CD14-positive monocyte (primary cell): ENCODE measurements at regions not wholly inside any gene's neighbourhood (a gene's known extent, or its start where the extent isn't known, plus 50 kb on each side); places are given as distances from the start of the nearest gene placed in this dataset.

ENCODE experiments used
- DNase-seq, 3 donors: peaks; one replicate each; pipeline ENCODE4 v3.0.0-alpha.2; 2011 to 2022
- H2AFZ ChIP-seq: 2 replicates; pipeline ENCODE4 v1.6.0; 2012; ENCODE audit warnings: mild to moderate bottlenecking, low read depth, low read length, inconsistent platforms; ENCODE audit not compliant: insufficient read depth, poor library complexity, severe bottlenecking
- H3K27ac ChIP-seq, 2 donors: 1 replicate in 1 of 2; 2 replicates in 1 of 2; pipeline ENCODE4 v1.5.1; 2012 to 2013; ENCODE audit warnings: low read length in 2 of 2, control low read depth in 1 of 2, inconsistent platforms in 1 of 2, low read depth in 1 of 2, mild to moderate bottlenecking in 1 of 2
- H3K27me3 ChIP-seq, 2 donors: one replicate each; pipeline versions ENCODE4 v1.6.0 to v1.6.1; 2011 to 2013; ENCODE audit warnings: low read length in 2 of 2; ENCODE audit not compliant: control insufficient read depth in 2 of 2, insufficient read depth in 2 of 2
- H3K36me3 ChIP-seq, 2 donors: replicated peaks in 1 of 2; 1 replicate in 1 of 2; 2 replicates in 1 of 2; pipeline versions ENCODE4 v1.5.1 to v1.6.1; 2012 to 2013; ENCODE audit warnings: low read length in 2 of 2, control low read depth in 1 of 2, inconsistent platforms in 1 of 2, mild to moderate bottlenecking in 1 of 2; ENCODE audit not compliant: insufficient read depth in 2 of 2, control insufficient read depth in 1 of 2
- H3K4me1 ChIP-seq, 2 donors: 1 replicate in 1 of 2; 2 replicates in 1 of 2; pipeline versions ENCODE4 v1.5.1 to v1.6.1; 2012 to 2013; ENCODE audit warnings: low read length in 2 of 2, control low read depth in 1 of 2, inconsistent platforms in 1 of 2, mild to moderate bottlenecking in 1 of 2, moderate library complexity in 1 of 2; ENCODE audit not compliant: insufficient read depth in 2 of 2, control insufficient read depth in 1 of 2
- H3K4me2 ChIP-seq: replicated peaks from 2 replicates; pipeline ENCODE3; 2012; ENCODE audit warnings: low read length, moderate library complexity, mild to moderate bottlenecking; ENCODE audit not compliant: poor library complexity, severe bottlenecking; ENCODE audit errors: extremely low read depth
- H3K4me3 ChIP-seq, 3 experiments: fragments of 200-600 bp in 1 of 3; sonication (generic) in 1 of 3; replicated peaks in 1 of 3; 1 replicate in 2 of 3; 2 replicates in 1 of 3; pipeline ENCODE4 v1.5.1; 2011 to 2013; ENCODE audit warnings: low read length in 3 of 3, mild to moderate bottlenecking in 3 of 3, control low read depth in 2 of 3, low read depth in 2 of 3, inconsistent platforms in 1 of 3, moderate library complexity in 1 of 3
- H3K79me2 ChIP-seq: 2 replicates; pipeline ENCODE4 v1.6.0; 2012; ENCODE audit warnings: mild to moderate bottlenecking, control low read depth, inconsistent platforms, low read length, moderate library complexity; ENCODE audit not compliant: insufficient read depth
- H3K9ac ChIP-seq: 2 replicates; pipeline ENCODE4 v1.6.0; 2017; ENCODE audit warnings: low read length, mild to moderate bottlenecking; ENCODE audit not compliant: insufficient read depth, poor library complexity, severe bottlenecking
- H3K9me3 ChIP-seq, 2 donors: replicated peaks in 1 of 2; 1 replicate in 1 of 2; 2 replicates in 1 of 2; pipeline versions ENCODE4 v1.5.1 to v1.6.1; 2012 to 2013; ENCODE audit warnings: low read length in 2 of 2, control low read depth in 1 of 2; ENCODE audit not compliant: control insufficient read depth in 1 of 2, insufficient read depth in 1 of 2
- H4K20me1 ChIP-seq: 2 replicates; pipeline ENCODE4 v1.6.0; 2012; ENCODE audit warnings: mild to moderate bottlenecking, low read length, control low read depth, moderate library complexity; ENCODE audit not compliant: insufficient read depth
- H3K27ac Mint-ChIP-seq, 7 donors: one replicate each; pipeline ENCODE4 v1.8.0; 2020; ENCODE audit warnings: mild to moderate bottlenecking in 7 of 7, mixed read lengths in 7 of 7, moderate library complexity in 6 of 7, inconsistent platforms in 2 of 7
- H3K27me3 Mint-ChIP-seq, 3 donors: one replicate each; pipeline ENCODE4 v1.8.0; 2021 to 2022; ENCODE audit warnings: low read depth in 3 of 3, mild to moderate bottlenecking in 3 of 3, mixed read lengths in 3 of 3, moderate library complexity in 3 of 3, inconsistent platforms in 1 of 3
- H3K36me3 Mint-ChIP-seq, 2 donors: one replicate each; pipeline ENCODE4 v1.8.0; 2020; ENCODE audit warnings: mixed read lengths in 2 of 2, inconsistent platforms in 1 of 2, mild to moderate bottlenecking in 1 of 2
- H3K4me1 Mint-ChIP-seq: one replicate; pipeline ENCODE4 v1.8.0; 2020; ENCODE audit warnings: mild to moderate bottlenecking, mixed read lengths
- H3K4me3 Mint-ChIP-seq, 2 donors: one replicate each; pipeline ENCODE4 v1.8.0; 2020; ENCODE audit warnings: mild to moderate bottlenecking in 2 of 2, mixed read lengths in 2 of 2, moderate library complexity in 1 of 2
- H3K9me3 Mint-ChIP-seq, 7 donors: one replicate each; pipeline ENCODE4 v1.8.0; 2020 to 2022; ENCODE audit warnings: mixed read lengths in 7 of 7, mild to moderate bottlenecking in 6 of 7, moderate library complexity in 6 of 7, inconsistent platforms in 2 of 7
- CTCF ChIP-seq: fragments of 200-600 bp; IDR thresholded peaks from one replicate; pipeline ENCODE4 v1.8.0; 2022; ENCODE audit warnings: antibody characterized with exemption, mild to moderate bottlenecking
- WGBS: methylation state at CpG from one replicate; pipeline ENCODE4 v1.1.5; 2013; ENCODE audit warnings: missing lambda C conversion rate; ENCODE audit not compliant: insufficient coverage; 5-methylcytosine and 5-hydroxymethylcytosine counted together
- intact Hi-C, 2 donors: fragments of 100-400 bp; cut with micrococcal nuclease; formaldehyde crosslinking; loops; one replicate each; pipeline versions ENCODE4 v1.15.0 to v1.15.1; 2023

- WGBS = no CpG with 5 or more reads among the region's 1 CpG
- TF ChIP-seq CTCF = no peak
- H3K4me3 Mint-ChIP-seq = no peak overlapping the region
These were observed 113.4 kb upstream of the ASTN2 start for GRCh38 chr9:117528225-117528624.

GRCh38 chr9:117526674-117527073 lies 111.8 kb upstream of the ASTN2 start:
- intact Hi-C loops = no loop called here

More at GRCh38 chr9:117528225-117528624, 113.4 kb upstream of the ASTN2 start:
- Histone ChIP-seq H3K27me3 (no peaks in the 10 kb centered on the region), H3K9ac (no peak overlapping the region), H3K4me3 (no peak overlapping the region), H3K36me3 (no peaks in the 10 kb centered on the region), H3K4me2 (no peak overlapping the region), H2AFZ (no peak overlapping the region), H3K9me3 (no peaks in the 10 kb centered on the region), H4K20me1 (no peaks in the 10 kb centered on the region), H3K27ac (no peak overlapping the region), H3K79me2 (no peaks in the 10 kb centered on the region), H3K4me1 (no peaks in the 10 kb centered on the region)
- Mint-ChIP-seq H3K27me3 (peaks cover 0 to 1% (median 0%) of the 10 kb centered on the region in 3 donors), H3K36me3 (no peaks in the 10 kb centered on the region), H3K9me3 (peaks cover 0 to 2% (median 0%) of the 10 kb centered on the region in 7 donors), H3K4me1 (no peaks in the 10 kb centered on the region), H3K27ac (no peak overlapping the region)
- intact Hi-C loops = no loop called here
- no peak for DNase-seq

More at GRCh38 chr9:117526674-117527073, 111.8 kb upstream of the ASTN2 start:
- Mint-ChIP-seq H3K27me3 (peaks cover 0 to 1% (median 0%) of the 10 kb centered on the region in 3 donors), H3K4me1 (no peaks in the 10 kb centered on the region), H3K4me3 (no peak overlapping the region), H3K36me3 (no peaks in the 10 kb centered on the region), H3K27ac (no peak overlapping the region), H3K9me3 (peaks cover 0 to 4% (median 0%) of the 10 kb centered on the region in 7 donors)
- WGBS = no CpG with 5 or more reads among the region's 2 CpGs
- Histone ChIP-seq H3K4me3 (no peak overlapping the region), H3K4me2 (no peak overlapping the region), H3K9me3 (no peaks in the 10 kb centered on the region), H3K9ac (no peak overlapping the region), H3K27ac (no peak overlapping the region), H3K4me1 (no peaks in the 10 kb centered on the region), H3K27me3 (no peaks in the 10 kb centered on the region), H2AFZ (no peak overlapping the region), H4K20me1 (no peaks in the 10 kb centered on the region), H3K36me3 (no peaks in the 10 kb centered on the region), H3K79me2 (no peaks in the 10 kb centered on the region)
- TF ChIP-seq CTCF = no peak
- no peak for DNase-seq
